Motor neuron (in vitro differentiated cells): ENCODE measurements at regions not wholly inside any gene's neighbourhood (a gene's known extent, or its start where the extent isn't known, plus 50 kb on each side); places are given as distances from the start of the nearest gene placed in this dataset.
"Not testable (repeated sequence)": the region's sequence is repeated elsewhere in the genome, so short reads cannot be mapped to it uniquely, and the experiment has no call there.

Experiments
- ATAC-seq, 8 experiments: fragments of 200-7000 bp; cut with Tn5 transposase; replicated peaks in 6 of 8; 2 replicates each; pipeline ENCODE4 v1.8.0; 2021; ENCODE audit warnings: mild to moderate bottlenecking in 8 of 8, moderate library complexity in 8 of 8
- H3K27ac ChIP-seq, 2 donors: fragments of 250-450 bp; sonication (Bioruptor Pico); 2 replicates each; pipeline ENCODE4 v1.9.0; 2021; ENCODE audit warnings: antibody characterized with exemption in 2 of 2, mild to moderate bottlenecking in 2 of 2, moderate library complexity in 1 of 2
- H3K4me1 ChIP-seq, 2 donors: fragments of 250-450 bp; sonication (Bioruptor Pico); replicated peaks in 1 of 2; 2 replicates each; pipeline ENCODE4 v1.6.1; 2021; ENCODE audit warnings: antibody characterized with exemption in 2 of 2, mild to moderate bottlenecking in 2 of 2, moderate library complexity in 1 of 2
- H3K4me3 ChIP-seq, 5 donors: fragments of 250-450 bp; sonication (Bioruptor Pico); 2 replicates each; pipeline ENCODE4 v1.9.0; 2021; ENCODE audit warnings: antibody characterized with exemption in 5 of 5, mild to moderate bottlenecking in 5 of 5, moderate library complexity in 4 of 5
- WGBS, 10 experiments: fragments of 450-650 bp; shearing (Covaris generic); methylation state at CpG; one replicate each; pipeline ENCODE4 v1.0.0; 2022; 5-methylcytosine and 5-hydroxymethylcytosine counted together
- in situ Hi-C, 9 experiments: fragments of 400-800 bp; cut with MboI; loops; one replicate each; pipeline ENCODE4 v1.15.0; 2021; ENCODE audit warnings: low sequenced_read_pairs in 9 of 9, low pct_unique_long_range_greater_than_20kb in 2 of 9; ENCODE audit not compliant: unreplicated experiment in 9 of 9

DNA sequence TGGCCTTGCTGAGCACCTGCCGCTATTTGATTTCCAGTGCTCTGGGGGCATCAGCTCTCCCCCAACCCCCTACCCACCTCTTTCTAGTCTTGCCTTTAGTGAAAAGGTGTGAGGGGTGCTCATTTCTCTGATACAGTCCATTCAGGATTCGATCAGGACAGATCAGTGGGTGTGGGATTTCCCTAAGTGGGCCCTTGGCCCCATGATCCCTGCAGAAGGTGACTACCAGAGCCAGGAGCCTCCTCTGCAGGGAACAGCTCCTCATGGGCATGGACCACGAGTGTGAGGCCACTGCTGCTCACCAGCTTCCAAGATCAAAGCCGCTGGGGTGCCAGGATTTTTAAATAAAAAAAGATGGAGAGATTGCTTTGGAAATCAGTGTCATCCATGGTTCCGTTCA is 835.2 kb upstream of the ID2 start:
- in situ Hi-C loops: no loop called here
- WGBS, 10 experiments: 71 to 100% (median 94%) methylated on average over 1 to 5 of the region's 5 CpGs; no CpG with 5 or more reads in 2 of the 10 experiments
- ATAC-seq: no peak

GRCh38 chr2:7847321-7847720 is 834.5 kb upstream of the ID2 start:
- Histone ChIP-seq H3K27ac (no peak overlapping the region), H3K4me3 (no peak overlapping the region), H3K4me1 (no peaks in the 10 kb centered on the region)
- ATAC-seq: no peak
- in situ Hi-C loops: no loop called here
- WGBS, 10 experiments: 67 to 100% (median 83%) methylated on average over 1 to 4 of the region's 4 CpGs; no CpG with 5 or more reads in 3 of the 10 experiments

More for the DNA sequence above, 835.2 kb upstream of the ID2 start:
- Histone ChIP-seq H3K27ac (no peak overlapping the region), H3K4me1 (no peaks in the 10 kb centered on the region), H3K4me3 (no peak overlapping the region)

GRCh38 chr2:7849027-7849426 is 832.8 kb upstream of the ID2 start:
- no peak overlapping the region for H3K4me3 ChIP-seq
- in situ Hi-C loops: no loop called here
- WGBS, 10 experiments: 67 to 100% (median 80%) methylated on average over 1 of the region's 1 CpG; no CpG with 5 or more reads in 5 of the 10 experiments
- no peak for ATAC-seq
- no peaks in the 10 kb centered on the region for H3K4me1 ChIP-seq
- no peak overlapping the region for H3K27ac ChIP-seq

GRCh38 chr2:7849531-7849930 is 832.3 kb upstream of the ID2 start:
- ATAC-seq: no peak
- H3K4me1 ChIP-seq: no peaks in the 10 kb centered on the region
- WGBS, 10 experiments: 75 to 100% (median 90%) methylated on average over 1 to 2 of the region's 5 CpGs; no CpG with 5 or more reads in 6 of the 10 experiments
- in situ Hi-C loops: no loop called here
- H3K4me3 ChIP-seq: no peak overlapping the region
- H3K27ac ChIP-seq: no peak overlapping the region

DNA sequence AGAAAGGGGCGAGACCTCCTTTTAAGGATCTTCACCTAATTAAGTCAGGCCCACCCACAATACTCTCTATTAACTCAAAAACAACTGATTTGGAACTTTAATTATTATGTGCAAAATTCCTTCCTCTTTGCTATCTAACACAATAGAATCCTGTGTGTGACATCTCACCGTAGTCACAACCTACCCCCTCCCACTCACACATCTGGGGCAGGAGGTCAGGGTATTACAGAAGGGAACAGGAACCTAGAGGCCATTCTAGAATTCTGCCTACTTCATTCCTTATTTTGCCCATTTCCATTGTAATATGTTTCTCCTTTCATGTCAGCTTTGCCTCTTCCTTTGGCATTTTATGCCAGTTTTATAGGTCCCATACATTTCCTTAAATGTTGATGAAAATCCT is 829.3 kb upstream of the ID2 start:
- Histone ChIP-seq H3K27ac (no peak overlapping the region), H3K4me1 (no peaks in the 10 kb centered on the region), H3K4me3 (no peak overlapping the region)
- ATAC-seq: no peak
- in situ Hi-C loops: no loop called here
- 0 to 63% (median 29%) methylated on average over 1 to 2 of the region's 2 CpGs; no CpG with 5 or more reads in 5 of the 10 experiments for WGBS, 10 experiments

DNA sequence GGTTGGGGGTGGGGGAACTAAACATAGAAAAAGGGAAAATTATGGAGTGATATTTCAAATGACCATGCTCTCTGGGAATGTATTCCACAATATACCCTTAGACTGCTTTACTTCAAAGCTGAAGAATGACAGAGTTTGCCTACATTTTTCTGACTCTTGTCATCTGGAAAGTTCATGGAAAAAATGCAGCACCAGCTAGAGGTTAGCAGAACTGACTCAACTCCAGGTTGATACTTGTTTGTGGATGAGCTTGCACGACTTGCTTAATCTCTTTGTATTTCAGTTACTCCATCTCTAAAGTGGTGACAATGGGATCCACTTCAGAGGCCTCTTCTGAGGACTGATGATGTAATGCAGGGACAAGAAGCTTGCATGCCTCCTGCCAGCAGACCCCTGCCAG is 824.0 kb upstream of the ID2 start:
- Histone ChIP-seq H3K4me1 (peaks cover 2 to 3% of the 10 kb centered on the region in 2 donors), H3K27ac (no peak overlapping the region), H3K4me3 (no peak overlapping the region)
- WGBS, 10 experiments: 0 to 71% (median 51%) methylated on average over 1 of the region's 1 CpG; no CpG with 5 or more reads in 4 of the 10 experiments
- in situ Hi-C loops: no loop called here
- ATAC-seq: no peak

GRCh38 chr2:7858624-7859023 is 823.2 kb upstream of the ID2 start:
- no peak for ATAC-seq
- Histone ChIP-seq H3K4me3 (no peak overlapping the region), H3K4me1 (peaks cover 2 to 3% of the 10 kb centered on the region in 2 donors), H3K27ac (no peak overlapping the region)
- WGBS, 10 experiments: 14 to 84% (median 73%) methylated on average over 1 to 2 of the region's 2 CpGs; no CpG with 5 or more reads in 3 of the 10 experiments
- in situ Hi-C loops: no loop called here

DNA sequence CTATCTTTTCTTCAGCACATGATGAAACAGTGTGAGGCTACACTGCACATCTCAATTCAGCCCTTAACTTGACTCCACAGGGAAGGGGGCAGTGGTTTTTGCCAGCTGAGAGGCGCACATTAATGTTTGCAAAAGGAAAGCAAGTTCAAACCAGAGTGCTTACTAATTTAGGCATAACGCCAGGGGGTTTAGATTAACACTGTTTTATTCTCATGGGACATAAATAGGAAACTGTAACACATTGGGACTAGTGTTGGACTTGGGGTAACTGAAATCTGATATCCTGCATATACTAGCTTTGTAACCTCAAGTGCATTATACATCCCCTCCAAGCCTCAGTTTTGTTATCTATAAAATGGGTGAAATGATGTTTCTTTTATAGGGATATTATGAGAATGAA is 821.2 kb upstream of the ID2 start:
- in situ Hi-C loops: no loop called here
- no peak overlapping the region for H3K27ac ChIP-seq
- ATAC-seq: no peak
- no peak overlapping the region for H3K4me3 ChIP-seq
- peaks cover 2 to 3% of the 10 kb centered on the region in 2 donors for H3K4me1 ChIP-seq
- WGBS, 10 experiments: 69 to 100% (median 80%) methylated on average over 1 to 2 of the region's 2 CpGs; no CpG with 5 or more reads in 5 of the 10 experiments

DNA sequence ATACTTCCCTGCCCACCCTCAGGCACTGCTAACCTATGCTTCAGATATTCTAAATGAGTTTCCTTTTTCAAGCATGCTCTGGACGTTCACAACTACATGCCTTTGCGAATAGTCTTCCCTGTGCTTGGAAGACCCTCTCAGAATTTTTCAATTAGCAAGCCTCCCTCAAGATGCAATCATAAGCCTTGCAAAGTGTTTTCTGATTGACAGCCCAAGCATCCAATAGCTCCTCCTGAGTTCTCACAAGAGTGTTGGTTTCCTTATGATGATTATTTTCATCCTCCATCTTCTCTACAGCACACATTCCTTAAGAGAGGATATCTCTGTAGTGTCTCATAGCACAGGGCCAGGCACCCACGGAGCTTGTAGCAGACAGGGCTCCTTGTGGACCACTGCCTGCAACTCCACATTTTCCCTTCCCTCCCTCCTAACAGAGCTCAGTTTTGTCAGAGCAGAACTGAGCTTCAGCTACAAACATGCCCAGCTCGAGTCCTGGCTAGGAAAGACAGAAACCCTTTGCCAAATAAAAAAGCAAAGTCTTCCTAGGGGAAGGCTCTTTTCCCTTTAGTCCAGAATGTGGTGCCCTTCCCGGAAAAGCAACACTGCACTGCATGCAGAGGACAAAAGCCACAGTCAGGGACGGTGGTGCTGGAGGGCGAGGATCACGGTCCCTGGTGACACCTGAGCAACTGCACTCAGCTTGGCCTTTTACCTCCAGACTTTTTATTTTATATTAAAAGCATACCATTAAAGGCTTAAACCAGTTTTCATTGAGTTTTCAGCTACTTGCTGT is 819.8 kb upstream of the ID2 start:
- ATAC-seq: no peak
- Histone ChIP-seq H3K27ac (no peak overlapping the region), H3K4me1 (peaks cover 2 to 3% of the 10 kb centered on the region in 2 donors), H3K4me3 (no peak overlapping the region)
- 25 to 97% (median 73%) methylated on average over 2 to 7 of the region's 8 CpGs for WGBS, 10 experiments
- in situ Hi-C loops: no loop called here

DNA sequence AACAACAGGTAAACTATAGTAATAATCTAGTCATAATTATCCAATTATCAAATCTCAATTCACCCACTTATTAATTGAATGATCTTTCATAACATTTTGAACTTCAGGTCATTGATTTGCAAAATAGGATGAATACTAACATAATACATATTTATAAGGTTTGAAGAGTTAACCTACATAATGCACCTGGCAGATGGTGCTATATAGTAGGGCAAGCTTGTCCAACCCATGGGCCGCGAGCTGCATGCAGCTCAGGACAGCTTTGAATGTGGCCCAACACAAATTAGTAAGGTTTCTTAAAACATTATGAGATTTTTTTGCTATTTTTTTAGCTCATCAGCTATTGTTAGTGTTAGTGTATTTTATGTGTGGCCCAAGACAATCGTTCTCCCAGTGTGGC is 815.8 kb upstream of the ID2 start:
- WGBS, 10 experiments: 50 to 100% (median 80%) methylated on average over 1 to 3 of the region's 3 CpGs
- ATAC-seq: no peak
- no peak overlapping the region for H3K27ac ChIP-seq
- no peak overlapping the region for H3K4me3 ChIP-seq
- in situ Hi-C loops: no loop called here
- no peaks in the 10 kb centered on the region for H3K4me1 ChIP-seq

DNA sequence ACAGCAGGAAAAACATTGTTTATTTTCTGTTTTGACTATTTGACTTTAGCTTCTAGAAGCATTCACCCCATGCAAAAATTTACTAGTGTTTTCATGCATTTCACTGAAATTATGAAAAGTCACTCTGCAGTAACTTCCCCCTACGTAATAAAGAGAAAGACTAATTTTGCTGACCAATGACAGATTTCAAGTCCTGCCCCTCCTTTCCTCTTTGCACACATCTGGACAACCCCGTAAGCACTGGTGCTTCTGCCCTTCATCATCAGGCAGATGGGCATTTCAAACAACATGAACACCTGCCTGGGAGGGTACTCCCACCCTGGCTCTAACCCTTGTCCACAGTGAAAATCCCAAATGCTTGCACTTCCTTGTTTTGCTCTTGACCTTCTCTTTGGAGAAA is 815.0 kb upstream of the ID2 start:
- no peak overlapping the region for H3K27ac ChIP-seq
- no peaks in the 10 kb centered on the region for H3K4me1 ChIP-seq
- in situ Hi-C loops: no loop called here
- no peak for ATAC-seq
- 29 to 100% (median 79%) methylated on average over 1 to 2 of the region's 2 CpGs; no CpG with 5 or more reads in 4 of the 10 experiments for WGBS, 10 experiments
- no peak overlapping the region for H3K4me3 ChIP-seq

GRCh38 chr2:7867867-7868266 is 814.0 kb upstream of the ID2 start:
- H3K4me3 ChIP-seq: no peak overlapping the region
- peak in 2 of 8 experiments; percentile 62 to 65 for ATAC-seq
- H3K27ac ChIP-seq: no peak overlapping the region
- 20 to 89% (median 39%) methylated on average over 1 of the region's 2 CpGs; no CpG with 5 or more reads in 6 of the 10 experiments for WGBS, 10 experiments
- H3K4me1 ChIP-seq: no peaks in the 10 kb centered on the region
- in situ Hi-C loops: no loop called here

GRCh38 chr2:7868836-7869235 is 813.0 kb upstream of the ID2 start:
- in situ Hi-C loops: no loop called here
- H3K4me1 ChIP-seq: no peaks in the 10 kb centered on the region
- H3K27ac ChIP-seq: no peak overlapping the region
- no peak overlapping the region for H3K4me3 ChIP-seq
- ATAC-seq: no peak
- WGBS, 10 experiments: 0 to 80% (median 71%) methylated on average over 1 to 5 of the region's 6 CpGs; no CpG with 5 or more reads in 2 of the 10 experiments

GRCh38 chr2:7876445-7876844 is 805.4 kb upstream of the ID2 start:
- H3K4me3 ChIP-seq, in situ Hi-C loops, H3K27ac ChIP-seq, ATAC-seq: not testable (repeated sequence)
- WGBS, 10 experiments: 70 to 100% (median 90%) methylated on average over 1 to 2 of the region's 8 CpGs; no CpG with 5 or more reads in 6 of the 10 experiments
- H3K4me1 ChIP-seq: peaks cover 8 to 22% of the 10 kb centered on the region in 2 donors
